ENCODE measurements at regions not wholly inside any gene's neighbourhood (a gene's known extent, or its start where the extent isn't known, plus 50 kb on each side); places are given as distances from the start of the nearest gene placed in this dataset.

- DNase-seq = no peak
Observed at GRCh38 chr6:102485480-102485879, 1092.0 kb downstream of the GRIK2 start.

GRCh38 chr6:102474041-102474807, 1080.7 kb downstream of the GRIK2 start:
- DNase-seq = no peak

GRCh38 chr6:102458990-102459389, 1065.5 kb downstream of the GRIK2 start:
- DNase-seq = no peak

GRCh38 chr6:102438171-102438570, 1044.7 kb downstream of the GRIK2 start:
- DNase-seq = no peak

GRCh38 chr6:102417368-102417998, 1024.0 kb downstream of the GRIK2 start:
- no peak for DNase-seq

- no peak for DNase-seq
Observed at GRCh38 chr6:102415891-102416290, 1022.4 kb downstream of the GRIK2 start.

- DNase-seq = no peak
Observed at GRCh38 chr6:102411796-102412195, 1018.3 kb downstream of the GRIK2 start.

GRCh38 chr6:102407886-102408741, 1014.6 kb downstream of the GRIK2 start:
- no peak for DNase-seq

GRCh38 chr6:102405860-102406259, 1012.4 kb downstream of the GRIK2 start:
- DNase-seq = no peak

- no peak for DNase-seq
Observed at GRCh38 chr6:102402635-102403329, 1009.3 kb downstream of the GRIK2 start.

- DNase-seq = no peak
Observed at GRCh38 chr6:102398788-102399390, 1005.4 kb downstream of the GRIK2 start.

- DNase-seq = no peak
Observed at GRCh38 chr6:102390541-102390940, 997.0 kb downstream of the GRIK2 start.

GRCh38 chr6:102389994-102390393, 996.5 kb downstream of the GRIK2 start:
- DNase-seq = no peak

GRCh38 chr6:102387326-102388033, 994.0 kb downstream of the GRIK2 start:
- DNase-seq = no peak

GRCh38 chr6:102381203-102381602, 987.7 kb downstream of the GRIK2 start:
- DNase-seq = no peak

- DNase-seq = no peak
Observed at GRCh38 chr6:102356170-102356569, 962.7 kb downstream of the GRIK2 start.

GRCh38 chr6:102355578-102355977, 962.1 kb downstream of the GRIK2 start:
- DNase-seq = no peak

GRCh38 chr6:102352552-102352951, 959.0 kb downstream of the GRIK2 start:
- no peak for DNase-seq

GRCh38 chr6:102344769-102345168, 951.3 kb downstream of the GRIK2 start:
- DNase-seq = no peak

GRCh38 chr6:102340311-102340710, 946.8 kb downstream of the GRIK2 start:
- DNase-seq = no peak

All from amygdala (tissue), 56 donors.